ENCODE measurements at regions not wholly inside any gene's neighbourhood (a gene's known extent, or its start where the extent isn't known, plus 50 kb on each side); places are given as distances from the start of the nearest gene placed in this dataset.

DNA sequence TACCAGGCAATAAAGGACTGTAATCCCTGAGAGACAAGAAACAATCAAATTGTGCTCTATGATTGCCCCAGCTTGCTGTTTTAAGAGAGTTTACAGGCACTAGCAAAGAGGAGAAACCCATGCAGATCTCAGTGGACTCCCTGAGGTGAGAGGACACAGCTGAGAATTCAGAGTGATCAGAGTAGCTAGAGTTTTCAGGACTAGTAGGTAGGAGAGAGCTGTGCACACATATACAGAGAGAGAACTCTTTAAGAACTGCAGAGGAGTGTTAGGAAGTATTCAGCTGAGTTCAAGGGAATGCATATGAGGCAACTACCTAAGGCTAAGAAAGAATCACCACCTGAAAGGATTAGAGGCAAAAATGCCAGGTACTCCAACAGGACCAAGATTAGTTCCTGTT, 904.8 kb downstream of the CDH8 start:
- TF ChIP-seq, protein P1, sequence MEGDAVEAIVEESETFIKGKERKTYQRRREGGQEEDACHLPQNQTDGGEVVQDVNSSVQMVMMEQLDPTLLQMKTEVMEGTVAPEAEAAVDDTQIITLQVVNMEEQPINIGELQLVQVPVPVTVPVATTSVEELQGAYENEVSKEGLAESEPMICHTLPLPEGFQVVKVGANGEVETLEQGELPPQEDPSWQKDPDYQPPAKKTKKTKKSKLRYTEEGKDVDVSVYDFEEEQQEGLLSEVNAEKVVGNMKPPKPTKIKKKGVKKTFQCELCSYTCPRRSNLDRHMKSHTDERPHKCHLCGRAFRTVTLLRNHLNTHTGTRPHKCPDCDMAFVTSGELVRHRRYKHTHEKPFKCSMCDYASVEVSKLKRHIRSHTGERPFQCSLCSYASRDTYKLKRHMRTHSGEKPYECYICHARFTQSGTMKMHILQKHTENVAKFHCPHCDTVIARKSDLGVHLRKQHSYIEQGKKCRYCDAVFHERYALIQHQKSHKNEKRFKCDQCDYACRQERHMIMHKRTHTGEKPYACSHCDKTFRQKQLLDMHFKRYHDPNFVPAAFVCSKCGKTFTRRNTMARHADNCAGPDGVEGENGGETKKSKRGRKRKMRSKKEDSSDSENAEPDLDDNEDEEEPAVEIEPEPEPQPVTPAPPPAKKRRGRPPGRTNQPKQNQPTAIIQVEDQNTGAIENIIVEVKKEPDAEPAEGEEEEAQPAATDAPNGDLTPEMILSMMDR (conservative IDR thresholded peaks at IDR 0.05; ENCODE audit: low read depth in 2 of 2), result no peak
- no peak for TF ChIP-seq ZNF114 (CRISPR knock-in tag; IDR thresholded peaks at IDR 0.05)
- TF ChIP-seq EZH2 (IDR thresholded peaks at IDR 0.05; ENCODE audit: low read depth, unreplicated experiment), result no peak
- TF ChIP-seq POLR2AphosphoS5 (IDR thresholded peaks at IDR 0.05; ENCODE audit: low read depth), result no peak
- TF ChIP-seq STAT1 (IDR thresholded peaks at IDR 0.05; ENCODE audit: unreplicated experiment), result no peak
- no peak for TF ChIP-seq JUNB (IDR thresholded peaks at IDR 0.05; ENCODE audit: unreplicated experiment)
- TF ChIP-seq, protein P2, sequence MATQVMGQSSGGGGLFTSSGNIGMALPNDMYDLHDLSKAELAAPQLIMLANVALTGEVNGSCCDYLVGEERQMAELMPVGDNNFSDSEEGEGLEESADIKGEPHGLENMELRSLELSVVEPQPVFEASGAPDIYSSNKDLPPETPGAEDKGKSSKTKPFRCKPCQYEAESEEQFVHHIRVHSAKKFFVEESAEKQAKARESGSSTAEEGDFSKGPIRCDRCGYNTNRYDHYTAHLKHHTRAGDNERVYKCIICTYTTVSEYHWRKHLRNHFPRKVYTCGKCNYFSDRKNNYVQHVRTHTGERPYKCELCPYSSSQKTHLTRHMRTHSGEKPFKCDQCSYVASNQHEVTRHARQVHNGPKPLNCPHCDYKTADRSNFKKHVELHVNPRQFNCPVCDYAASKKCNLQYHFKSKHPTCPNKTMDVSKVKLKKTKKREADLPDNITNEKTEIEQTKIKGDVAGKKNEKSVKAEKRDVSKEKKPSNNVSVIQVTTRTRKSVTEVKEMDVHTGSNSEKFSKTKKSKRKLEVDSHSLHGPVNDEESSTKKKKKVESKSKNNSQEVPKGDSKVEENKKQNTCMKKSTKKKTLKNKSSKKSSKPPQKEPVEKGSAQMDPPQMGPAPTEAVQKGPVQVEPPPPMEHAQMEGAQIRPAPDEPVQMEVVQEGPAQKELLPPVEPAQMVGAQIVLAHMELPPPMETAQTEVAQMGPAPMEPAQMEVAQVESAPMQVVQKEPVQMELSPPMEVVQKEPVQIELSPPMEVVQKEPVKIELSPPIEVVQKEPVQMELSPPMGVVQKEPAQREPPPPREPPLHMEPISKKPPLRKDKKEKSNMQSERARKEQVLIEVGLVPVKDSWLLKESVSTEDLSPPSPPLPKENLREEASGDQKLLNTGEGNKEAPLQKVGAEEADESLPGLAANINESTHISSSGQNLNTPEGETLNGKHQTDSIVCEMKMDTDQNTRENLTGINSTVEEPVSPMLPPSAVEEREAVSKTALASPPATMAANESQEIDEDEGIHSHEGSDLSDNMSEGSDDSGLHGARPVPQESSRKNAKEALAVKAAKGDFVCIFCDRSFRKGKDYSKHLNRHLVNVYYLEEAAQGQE (IDR thresholded peaks at IDR 0.05; ENCODE audit: unreplicated experiment), result no peak
- TF ChIP-seq NANOG (IDR thresholded peaks at IDR 0.05; ENCODE audit: borderline replicate concordance), result no peak
- no peak for TF ChIP-seq EZH2phosphoT487 (IDR thresholded peaks at IDR 0.05; ENCODE audit: unreplicated experiment)
- TF ChIP-seq CREB1 (CRISPR knock-in tag; IDR thresholded peaks at IDR 0.05; ENCODE audit: low read depth), result no peak
